ENCODE measurements at regions not wholly inside any gene's neighbourhood (a gene's known extent, or its start where the extent isn't known, plus 50 kb on each side); places are given as distances from the start of the nearest gene placed in this dataset.
"Not testable (repeated sequence)": the region's sequence is repeated elsewhere in the genome, so short reads cannot be mapped to it uniquely, and the experiment has no call there.

DNA sequence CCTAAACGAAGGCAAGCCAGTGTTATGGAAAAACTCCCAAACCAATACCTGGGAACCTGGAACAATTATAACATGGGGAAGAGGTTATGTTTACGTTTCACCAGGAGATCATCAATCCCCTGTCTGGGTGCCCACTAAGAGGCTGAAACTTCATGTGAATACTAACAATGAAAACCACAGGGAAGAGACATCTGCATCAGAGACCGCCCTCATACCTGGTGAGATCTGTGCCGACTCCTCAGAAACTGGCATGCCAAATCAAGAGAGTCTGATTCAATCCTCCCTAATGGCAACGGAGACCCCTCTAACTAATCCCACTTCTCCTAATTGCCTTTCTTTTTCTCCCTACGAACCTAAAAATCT, 163.2 kb downstream of the IER5 start:
- no peak for FAIRE-seq
- in situ Hi-C loops (cut with HindIII; ENCODE audit: extremely low pct_ligation_motif_present, low pct_unique_long_range_greater_than_20kb) (no loop called here), intact Hi-C loops (cut with micrococcal nuclease; ENCODE audit: unreplicated experiment) (no loop called here)
- no peak for DNase-seq (ENCODE audit: low spot score)
- Histone ChIP-seq H3K4me2 (ENCODE audit: low read depth, low read length) (no peak overlapping the region), H3K4me1 (ENCODE audit: insufficient read depth, low read length) (peaks cover 9% of the 10 kb centered on the region; the same call in 1 of the 2 replicates), H4K20me1 (ENCODE audit: insufficient read depth, low read length) (no peaks in the 10 kb centered on the region), H3K9me3 (ENCODE audit: low read length) (peaks cover 10% of the 10 kb centered on the region), H3K27ac (ENCODE audit: extremely low read length, insufficient read depth, low read length) (no peak overlapping the region), H3K4me3 (replicated peaks in 1 of 3; ENCODE audit: insufficient read depth in 1 of 3, low read depth in 2 of 3, low read length in 3 of 3) (no peak overlapping the region), H3K36me3 (replicated peaks in 1 of 2; ENCODE audit: control insufficient read depth in 1 of 2, insufficient read depth in 2 of 2, low read length in 2 of 2) (no peaks in the 10 kb centered on the region), H3K9ac (ENCODE audit: insufficient read depth, low read depth, low read length) (no peak overlapping the region), H3K27me3 (ENCODE audit: control insufficient read depth in 1 of 2, insufficient read depth in 2 of 2, low read length in 2 of 2) (no peaks in the 10 kb centered on the region), H2AFZ (ENCODE audit: low read length) (no peak overlapping the region), H3K79me2 (ENCODE audit: insufficient read depth, low read length) (no peaks in the 10 kb centered on the region)
- POLR2A ChIA-PET = no interaction called here
- CTCF ChIA-PET (ENCODE audit: low intra/inter-chr PET ratio, low total read pairs) = no interaction called here
- TF ChIP-seq ZFYVE20 (CRISPR knock-in tag; IDR thresholded peaks at IDR 0.05; ENCODE audit: borderline replicate concordance, low read depth) (no peak), TBP (CRISPR knock-in tag; IDR thresholded peaks at IDR 0.05) (no peak), ZNF598 (CRISPR knock-in tag; IDR thresholded peaks at IDR 0.05; ENCODE audit: borderline replicate concordance) (no peak), PHB2 (IDR thresholded peaks at IDR 0.05; ENCODE audit: partially characterized antibody) (no peak), SMAD1 (CRISPR knock-in tag; IDR thresholded peaks at IDR 0.05; ENCODE audit: borderline replicate concordance, low read depth) (no peak), ELF4 (CRISPR knock-in tag; IDR thresholded peaks at IDR 0.05; ENCODE audit: borderline replicate concordance) (no peak), MLLT10 (CRISPR knock-in tag; IDR thresholded peaks at IDR 0.05) (no peak)
- TF ChIP-seq, protein P1, sequence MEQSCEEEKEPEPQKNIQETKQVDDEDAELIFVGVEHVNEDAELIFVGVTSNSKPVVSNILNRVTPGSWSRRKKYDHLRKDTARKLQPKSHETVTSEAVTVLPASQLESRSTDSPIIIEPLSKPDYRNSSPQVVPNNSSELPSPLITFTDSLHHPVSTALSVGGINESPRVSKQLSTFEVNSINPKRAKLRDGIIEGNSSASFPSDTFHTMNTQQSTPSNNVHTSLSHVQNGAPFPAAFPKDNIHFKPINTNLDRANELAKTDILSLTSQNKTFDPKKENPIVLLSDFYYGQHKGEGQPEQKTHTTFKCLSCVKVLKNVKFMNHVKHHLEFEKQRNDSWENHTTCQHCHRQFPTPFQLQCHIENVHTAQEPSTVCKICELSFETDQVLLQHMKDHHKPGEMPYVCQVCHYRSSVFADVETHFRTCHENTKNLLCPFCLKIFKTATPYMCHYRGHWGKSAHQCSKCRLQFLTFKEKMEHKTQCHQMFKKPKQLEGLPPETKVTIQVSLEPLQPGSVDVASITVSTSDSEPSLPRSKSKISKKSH (CRISPR knock-in tag; IDR thresholded peaks at IDR 0.05; ENCODE audit: borderline replicate concordance) = no peak
- TF ChIP-seq, protein P2, sequence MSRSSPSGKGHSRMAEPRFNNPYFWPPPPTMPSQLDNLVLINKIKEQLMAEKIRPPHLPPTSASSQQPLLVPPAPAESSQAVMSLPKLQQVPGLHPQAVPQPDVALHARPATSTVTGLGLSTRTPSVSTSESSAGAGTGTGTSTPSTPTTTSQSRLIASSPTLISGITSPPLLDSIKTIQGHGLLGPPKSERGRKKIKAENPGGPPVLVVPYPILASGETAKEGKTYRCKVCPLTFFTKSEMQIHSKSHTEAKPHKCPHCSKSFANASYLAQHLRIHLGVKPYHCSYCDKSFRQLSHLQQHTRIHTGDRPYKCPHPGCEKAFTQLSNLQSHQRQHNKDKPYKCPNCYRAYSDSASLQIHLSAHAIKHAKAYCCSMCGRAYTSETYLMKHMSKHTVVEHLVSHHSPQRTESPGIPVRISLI (CRISPR knock-in tag; IDR thresholded peaks at IDR 0.05; ENCODE audit: borderline replicate concordance) = no peak
- ATAC-seq = no peak
- no TSS peak for BruUV-seq (replicated peaks)
- WGBS (ENCODE audit: low lambda C conversion rate) = 27% methylated on average over 6 of the region's 6 CpGs

DNA sequence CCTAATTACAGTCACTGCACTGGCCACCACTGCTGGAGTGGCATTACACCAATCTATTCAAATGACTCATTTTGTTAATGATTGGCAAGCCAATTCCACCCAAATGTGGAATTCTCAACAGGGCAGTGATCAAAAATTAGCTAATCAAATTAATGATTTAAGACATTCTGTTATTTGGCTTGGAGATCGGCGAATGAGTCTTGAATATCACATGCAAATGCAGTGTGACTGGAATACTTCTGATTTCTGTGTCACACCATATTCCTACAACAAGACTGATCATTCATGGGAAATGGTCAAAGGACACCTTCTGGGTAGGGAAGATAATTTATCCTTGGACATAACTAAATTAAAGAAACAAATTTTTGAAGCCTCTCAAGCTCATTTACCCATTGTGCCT, 165.1 kb downstream of the IER5 start:
- H3K4me1 ChIP-seq (ENCODE audit: insufficient read depth, low read length); H3K27ac ChIP-seq (ENCODE audit: extremely low read length, insufficient read depth, low read length); DNase-seq (ENCODE audit: low spot score); H3K27me3 ChIP-seq (ENCODE audit: control insufficient read depth in 1 of 2, insufficient read depth in 2 of 2, low read length in 2 of 2); H2AFZ ChIP-seq (ENCODE audit: low read length); FAIRE-seq; CTCF ChIA-PET (ENCODE audit: low intra/inter-chr PET ratio, low total read pairs); BruUV-seq (replicated peaks); H3K9ac ChIP-seq (ENCODE audit: insufficient read depth, low read depth, low read length); ATAC-seq; H3K4me2 ChIP-seq (ENCODE audit: low read depth, low read length); H4K20me1 ChIP-seq (ENCODE audit: insufficient read depth, low read length); H3K36me3 ChIP-seq (replicated peaks in 1 of 2; ENCODE audit: control insufficient read depth in 1 of 2, insufficient read depth in 2 of 2, low read length in 2 of 2); in situ Hi-C loops (cut with HindIII; ENCODE audit: extremely low pct_ligation_motif_present, low pct_unique_long_range_greater_than_20kb); H3K4me3 ChIP-seq (replicated peaks in 1 of 3; ENCODE audit: insufficient read depth in 1 of 3, low read depth in 2 of 3, low read length in 3 of 3); POLR2A ChIA-PET; intact Hi-C loops (cut with micrococcal nuclease; ENCODE audit: unreplicated experiment); H3K79me2 ChIP-seq (ENCODE audit: insufficient read depth, low read length): not testable (repeated sequence)
- 41% methylated on average over 2 of the region's 2 CpGs for WGBS (ENCODE audit: low lambda C conversion rate)
- peaks cover 10% of the 10 kb centered on the region for H3K9me3 ChIP-seq (ENCODE audit: low read length)
